ENCODE measurements at regions not wholly inside any gene's neighbourhood (a gene's known extent, or its start where the extent isn't known, plus 50 kb on each side); places are given as distances from the start of the nearest gene placed in this dataset.
"Not testable (repeated sequence)": the region's sequence is repeated elsewhere in the genome, so short reads cannot be mapped to it uniquely, and the experiment has no call there.

- not testable (repeated sequence) for DNase-seq (ENCODE audit: extremely low read depth, low read depth)
These were observed 69.5 kb downstream of the NPIPA7 start for GRCh38 chr16:16448423-16448822.

DNA sequence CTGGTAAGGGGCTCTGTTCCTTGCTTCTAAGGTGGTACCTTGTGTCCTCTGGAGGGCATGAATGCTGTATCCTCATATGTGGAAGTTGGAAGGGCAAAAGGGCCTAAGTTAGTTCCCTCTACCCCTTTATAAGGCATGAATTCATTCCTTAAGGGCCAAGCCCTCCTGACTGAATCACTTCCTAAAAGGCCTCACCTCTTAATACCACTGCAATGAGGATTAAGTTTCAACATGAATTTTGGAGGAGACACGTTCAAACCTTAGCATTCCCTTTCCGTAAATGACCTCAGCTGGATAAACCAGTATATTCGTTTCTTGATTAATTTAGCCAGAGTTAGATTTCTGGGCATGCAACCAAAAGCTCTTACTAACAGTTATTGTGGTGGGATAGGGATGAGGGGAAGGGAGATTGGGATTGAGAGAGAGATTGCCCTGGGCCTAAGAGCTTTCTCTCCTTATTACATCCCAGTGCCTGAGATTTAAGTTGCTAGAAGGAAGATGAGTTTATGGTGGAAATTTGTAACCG lies 70.8 kb downstream of the NPIPA7 start:
- DNase-seq (ENCODE audit: extremely low read depth, low read depth); H3K4me3 ChIP-seq (replicated peaks; ENCODE audit: low read depth, low read length): not testable (repeated sequence)

More at GRCh38 chr16:16448423-16448822, 69.5 kb downstream of the NPIPA7 start:
- H3K4me3 ChIP-seq (replicated peaks; ENCODE audit: low read depth, low read length): not testable (repeated sequence)

DNA sequence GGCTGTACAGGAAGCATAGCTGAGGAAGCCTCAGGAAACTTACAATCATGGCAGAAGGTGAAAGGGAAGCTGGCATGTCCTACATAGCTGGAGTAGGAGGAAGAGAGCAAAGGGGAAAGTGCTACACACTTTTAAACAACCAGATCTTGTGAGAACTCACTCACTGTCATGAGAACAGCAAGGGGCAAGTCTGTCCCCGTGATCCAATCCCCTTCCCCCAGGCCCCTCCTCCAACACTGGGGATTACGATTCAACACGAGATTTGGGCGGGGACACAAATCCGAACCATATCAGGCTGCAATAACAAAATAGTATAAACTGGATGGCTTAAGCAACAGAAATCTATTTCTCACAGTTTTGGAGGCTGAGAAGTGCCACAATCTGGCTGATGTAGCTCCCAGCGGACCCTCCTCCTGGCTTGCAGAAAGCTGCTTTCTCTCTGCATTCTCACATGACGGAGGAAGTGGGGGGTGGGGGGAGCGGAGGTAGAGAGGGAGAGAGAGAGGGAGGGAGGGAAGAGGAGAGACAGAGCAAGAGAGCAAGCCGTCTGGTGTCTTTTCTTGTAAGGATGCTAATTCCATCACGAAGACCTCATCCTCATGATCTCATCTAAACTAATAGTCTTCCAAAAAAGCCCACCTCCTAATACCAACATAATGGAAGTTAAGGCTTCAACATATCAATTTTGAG lies 72.9 kb downstream of the NPIPA7 start:
- DNase-seq (ENCODE audit: extremely low read depth, low read depth); H3K4me3 ChIP-seq (replicated peaks; ENCODE audit: low read depth, low read length): not testable (repeated sequence)

- not testable (repeated sequence) for DNase-seq (ENCODE audit: extremely low read depth, low read depth); H3K4me3 ChIP-seq (replicated peaks; ENCODE audit: low read depth, low read length)
These were observed 79.6 kb downstream of the NPIPA7 start for GRCh38 chr16:16458579-16458978.

DNA sequence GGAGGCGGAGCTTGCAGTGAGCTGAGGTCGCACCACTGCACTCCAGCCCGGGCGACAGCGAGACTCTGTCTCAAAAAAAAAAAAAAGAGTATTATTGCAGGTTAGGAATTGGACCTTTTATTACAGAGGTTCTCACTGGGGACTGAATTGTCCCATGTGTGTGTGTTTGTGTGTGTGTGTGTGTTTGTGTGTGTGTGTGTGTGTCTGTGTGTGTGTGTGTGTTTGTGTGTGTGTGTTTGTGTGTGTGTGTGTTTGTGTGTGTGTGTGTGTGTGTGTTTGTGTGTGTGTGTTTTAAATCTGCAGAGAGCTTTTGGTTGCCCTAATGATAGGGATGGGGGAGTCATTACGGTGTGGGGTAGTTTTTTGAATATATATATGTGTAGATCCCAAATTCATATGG lies 84.9 kb downstream of the NPIPA7 start:
- not testable (repeated sequence) for DNase-seq (ENCODE audit: extremely low read depth, low read depth); H3K4me3 ChIP-seq (replicated peaks; ENCODE audit: low read depth, low read length)

DNA sequence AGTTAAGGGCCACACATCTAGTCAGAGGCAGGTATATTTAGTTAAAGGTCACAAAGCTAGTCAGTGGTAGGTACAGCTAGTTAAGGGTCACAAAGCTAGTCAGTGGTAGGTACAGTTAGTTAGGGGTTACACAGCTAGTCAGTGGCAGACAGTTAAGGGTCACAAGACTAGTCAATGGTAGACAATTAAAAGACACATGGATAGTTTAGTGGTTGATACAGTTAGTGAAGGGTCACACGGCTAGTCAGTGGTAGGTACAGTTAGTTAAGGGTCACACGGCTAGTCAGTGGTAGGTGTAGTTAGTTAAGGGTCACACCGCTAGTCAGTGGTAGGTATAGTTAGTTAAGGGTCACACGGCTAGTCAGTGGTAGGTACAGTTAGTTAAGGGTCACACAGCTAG lies 110.0 kb downstream of the NPIPA7 start:
- DNase-seq (ENCODE audit: extremely low read depth, low read depth); H3K4me3 ChIP-seq (replicated peaks; ENCODE audit: low read depth, low read length): not testable (repeated sequence)

DNA sequence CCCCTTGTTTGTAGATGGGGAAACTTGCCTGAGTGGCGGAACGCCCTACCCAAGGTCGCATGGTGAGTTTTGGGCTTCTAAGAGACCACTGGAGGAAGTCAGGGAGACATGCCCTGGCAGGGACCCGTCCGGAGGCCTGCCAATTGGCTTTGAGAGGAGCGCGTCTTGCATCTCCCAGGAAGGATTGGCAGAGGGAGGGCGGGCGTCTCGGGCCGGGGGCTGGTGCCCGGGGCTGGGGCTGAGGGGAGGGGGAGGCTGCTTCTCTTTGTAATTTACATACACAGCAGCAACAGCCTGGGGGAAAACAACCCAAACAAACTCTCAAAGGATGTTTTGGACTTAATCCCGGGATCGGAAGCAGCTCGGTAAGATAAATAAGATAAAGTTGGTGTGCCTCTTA lies 110.5 kb downstream of the NPIPA7 start:
- H3K4me3 ChIP-seq (replicated peaks; ENCODE audit: low read depth, low read length); DNase-seq (ENCODE audit: extremely low read depth, low read depth): not testable (repeated sequence)

DNA sequence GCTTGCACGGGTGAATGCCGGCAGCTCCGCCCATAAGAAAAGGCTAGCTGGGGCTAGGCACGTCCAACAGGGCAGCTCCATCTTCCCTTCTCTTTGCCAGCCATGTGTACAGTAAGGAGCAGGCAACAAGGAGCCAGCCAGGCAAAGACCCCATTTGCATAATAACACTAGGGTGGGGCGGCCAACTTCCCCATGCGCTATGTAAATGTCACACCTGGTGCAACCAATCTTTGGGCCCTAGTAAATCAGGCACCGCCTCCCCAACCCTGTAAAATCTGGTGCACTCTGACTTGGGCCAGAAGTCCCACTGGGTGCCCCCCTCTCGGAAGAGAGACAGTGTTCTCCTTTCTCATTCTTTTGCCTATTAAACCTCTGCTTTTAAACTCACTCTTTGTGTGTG lies 115.2 kb downstream of the NPIPA7 start:
- not testable (repeated sequence) for H3K4me3 ChIP-seq (replicated peaks; ENCODE audit: low read depth, low read length); DNase-seq (ENCODE audit: extremely low read depth, low read depth)

- H3K4me3 ChIP-seq (replicated peaks; ENCODE audit: low read depth, low read length); DNase-seq (ENCODE audit: extremely low read depth, low read depth): not testable (repeated sequence)
These were observed 116.1 kb downstream of the NPIPA7 start for GRCh38 chr16:16494998-16495397.

GRCh38 chr16:16499875-16500274 lies 120.9 kb downstream of the NPIPA7 start:
- not testable (repeated sequence) for H3K4me3 ChIP-seq (replicated peaks; ENCODE audit: low read depth, low read length); DNase-seq (ENCODE audit: extremely low read depth, low read depth)

GRCh38 chr16:16507041-16507440 lies 128.1 kb downstream of the NPIPA7 start:
- not testable (repeated sequence) for H3K4me3 ChIP-seq (replicated peaks; ENCODE audit: low read depth, low read length); DNase-seq (ENCODE audit: extremely low read depth, low read depth)

DNA sequence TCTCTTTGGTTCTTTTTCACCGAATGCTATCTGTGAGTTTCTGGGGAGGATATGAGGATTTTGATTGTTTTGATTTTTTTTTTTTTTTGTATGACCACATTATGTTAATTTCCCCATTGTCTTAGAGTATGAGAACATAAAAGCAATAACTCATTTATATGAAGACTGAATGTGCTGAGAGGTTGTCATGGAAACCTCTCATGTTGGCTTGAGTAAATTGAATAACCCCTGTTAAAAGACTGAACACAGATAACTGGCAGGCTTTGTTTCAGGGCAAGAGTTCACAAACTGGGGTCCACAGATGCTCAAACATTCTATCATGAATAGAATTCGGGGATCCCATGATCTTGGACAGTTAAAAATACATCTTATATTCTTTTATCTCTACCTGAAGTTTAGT lies 129.4 kb downstream of the NPIPA7 start:
- DNase-seq (ENCODE audit: extremely low read depth, low read depth): not testable (repeated sequence)

GRCh38 chr16:16519395-16519794 lies 140.5 kb downstream of the NPIPA7 start:
- not testable (repeated sequence) for H3K4me3 ChIP-seq (replicated peaks; ENCODE audit: low read depth, low read length); DNase-seq (ENCODE audit: extremely low read depth, low read depth)

More for the DNA sequence above, 129.4 kb downstream of the NPIPA7 start:
- not testable (repeated sequence) for H3K4me3 ChIP-seq (replicated peaks; ENCODE audit: low read depth, low read length)

DNA sequence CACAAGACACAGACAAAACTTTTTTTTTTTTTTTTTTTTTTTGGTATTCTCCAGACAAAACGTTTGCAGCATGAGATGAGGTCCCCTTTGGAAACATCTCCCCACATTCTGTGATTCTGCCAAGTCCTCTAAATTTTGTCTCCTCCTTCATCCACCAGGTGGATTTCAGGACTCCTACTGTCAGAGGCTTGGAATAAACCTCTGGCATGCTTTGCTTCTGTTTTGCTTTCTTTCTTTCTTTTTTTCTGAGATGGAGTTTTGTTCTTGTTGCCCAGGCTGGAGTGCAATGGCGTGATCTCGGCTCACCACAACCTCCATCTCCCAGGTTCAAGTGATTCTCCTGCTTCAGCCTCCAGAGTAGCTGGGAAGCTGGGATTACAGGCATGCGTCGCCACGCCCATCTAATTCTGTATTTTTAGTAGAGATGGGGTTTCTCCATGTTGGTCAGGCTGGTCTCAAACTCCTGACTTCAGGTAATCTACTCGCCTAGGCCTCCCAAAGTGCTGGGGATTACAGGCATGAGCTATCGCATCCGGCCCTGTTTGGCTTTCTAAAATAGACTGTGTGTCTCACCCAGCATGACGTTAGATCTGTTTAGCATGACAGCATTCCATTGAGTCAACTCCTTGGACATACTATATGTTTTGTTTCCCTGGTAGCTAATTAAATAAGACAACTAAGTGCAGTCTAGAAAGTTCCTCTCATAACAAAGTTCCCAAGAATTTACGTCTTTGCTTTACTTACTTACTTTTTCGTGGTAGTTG lies 142.5 kb downstream of the NPIPA7 start:
- not testable (repeated sequence) for DNase-seq (ENCODE audit: extremely low read depth, low read depth)

GRCh38 chr16:16526998-16527397 lies 148.1 kb downstream of the NPIPA7 start:
- not testable (repeated sequence) for DNase-seq (ENCODE audit: extremely low read depth, low read depth); H3K4me3 ChIP-seq (replicated peaks; ENCODE audit: low read depth, low read length)

More for the DNA sequence above, 142.5 kb downstream of the NPIPA7 start:
- H3K4me3 ChIP-seq (replicated peaks; ENCODE audit: low read depth, low read length): not testable (repeated sequence)

DNA sequence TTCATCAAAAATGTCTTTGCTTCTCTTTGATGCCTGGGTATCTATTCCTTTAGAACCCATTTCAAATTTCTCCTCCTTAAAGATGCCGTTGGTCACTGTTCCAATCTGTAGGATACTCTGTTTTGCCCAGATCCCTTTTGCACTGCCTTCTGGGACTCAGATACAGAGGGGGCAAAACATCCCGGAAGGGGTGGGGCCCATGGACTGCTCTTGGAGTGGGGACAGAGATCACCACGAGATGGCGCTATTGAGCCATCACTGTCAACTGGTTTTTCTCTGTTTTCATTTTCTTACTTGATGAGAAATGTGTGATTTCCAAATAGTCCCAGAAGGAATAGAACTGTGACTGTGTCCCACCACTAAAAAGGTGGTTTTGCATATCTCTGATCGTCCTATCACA lies 151.8 kb downstream of the NPIPA7 start:
- not testable (repeated sequence) for DNase-seq (ENCODE audit: extremely low read depth, low read depth); H3K4me3 ChIP-seq (replicated peaks; ENCODE audit: low read depth, low read length)

DNA sequence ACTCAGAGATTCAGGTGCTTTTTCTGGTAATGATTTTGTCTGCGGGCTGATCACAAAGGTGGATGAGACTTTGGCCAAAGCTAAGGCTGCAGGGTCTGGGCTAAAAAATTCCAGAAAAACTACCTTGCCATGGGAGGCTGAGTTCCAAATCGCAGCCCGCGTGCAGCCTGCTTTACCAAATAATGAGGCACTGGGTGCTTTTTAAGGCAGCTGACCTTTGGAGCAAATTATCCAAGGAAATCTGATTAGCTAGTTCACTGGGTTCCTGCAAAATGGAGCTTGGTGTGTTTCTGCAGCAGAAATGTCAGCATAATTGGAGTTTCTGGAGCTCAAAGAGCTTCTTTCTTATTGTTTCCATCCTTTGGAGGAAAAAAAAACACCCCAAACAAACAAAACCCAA lies 156.6 kb downstream of the NPIPA7 start:
- not testable (repeated sequence) for H3K4me3 ChIP-seq (replicated peaks; ENCODE audit: low read depth, low read length); DNase-seq (ENCODE audit: extremely low read depth, low read depth)

DNA sequence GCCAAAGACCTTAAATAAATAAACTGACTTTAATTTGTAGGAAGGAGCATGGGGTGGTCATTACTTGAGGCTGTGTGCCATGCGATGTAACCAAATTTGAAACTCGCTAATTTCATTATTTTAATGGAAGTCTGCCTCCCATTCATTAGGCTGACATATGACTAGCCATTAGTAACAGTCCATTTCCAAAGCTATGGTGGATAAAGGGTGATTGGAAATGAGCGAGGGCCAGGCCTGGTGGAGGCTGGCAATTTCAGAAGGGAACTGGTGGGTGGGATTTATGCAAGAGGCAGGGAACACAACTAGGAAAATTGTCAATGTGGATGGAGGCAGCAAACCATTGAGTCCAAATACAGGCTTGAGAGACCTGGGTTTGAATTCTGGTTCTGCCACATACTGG lies 157.2 kb downstream of the NPIPA7 start:
- not testable (repeated sequence) for DNase-seq (ENCODE audit: extremely low read depth, low read depth); H3K4me3 ChIP-seq (replicated peaks; ENCODE audit: low read depth, low read length)

DNA sequence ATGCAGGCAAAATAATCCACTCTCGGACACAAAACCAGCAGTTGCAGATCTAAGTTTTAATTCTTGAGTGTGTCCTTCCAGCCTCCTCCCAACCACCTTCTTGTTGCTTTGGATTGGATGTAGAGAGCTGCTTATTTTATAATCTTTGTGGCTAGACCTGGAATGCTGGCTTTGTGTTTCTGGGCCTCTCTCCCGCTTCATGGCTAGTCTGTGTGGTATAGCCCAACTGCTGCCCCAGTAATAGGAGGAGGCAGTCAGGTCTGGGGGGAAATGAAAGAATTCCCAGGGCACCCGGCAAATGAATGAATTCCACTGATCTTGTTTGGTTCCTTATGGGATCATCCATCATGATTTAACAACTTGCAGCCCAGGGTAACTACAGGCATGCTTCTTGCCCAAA lies 170.8 kb downstream of the NPIPA7 start:
- not testable (repeated sequence) for H3K4me3 ChIP-seq (replicated peaks; ENCODE audit: low read depth, low read length); DNase-seq (ENCODE audit: extremely low read depth, low read depth)
